Endothelial cell of umbilical vein (primary cell): ENCODE measurements at regions not wholly inside any gene's neighbourhood (a gene's known extent, or its start where the extent isn't known, plus 50 kb on each side); places are given as distances from the start of the nearest gene placed in this dataset.

ENCODE experiments used
- BruUV-seq: library from RNA; stranded (reverse); fragments of 400-500 nt; replicated peaks from 2 replicates; lab custom pipeline; 2021; lab: Mats Ljungman, UMichigan
- CTCF ChIA-PET: fragments of 300-600, 350-600 bp; sonication (Branson Sonifier 250); formaldehyde crosslinking; loops from one replicate; lab custom pipeline; 2021; ENCODE audit warnings: antibody characterized with exemption, inconsistent platforms; lab: Charles Lee
- POLR2A ChIA-PET: fragments of 300-600, 350-600 bp; sonication (Branson Sonifier 250); formaldehyde crosslinking; loops from one replicate; lab custom pipeline; 2021; ENCODE audit warnings: antibody characterized with exemption, inconsistent platforms; lab: Charles Lee
- DNase-seq: peaks from one replicate; pipeline ENCODE4 v3.0.0-alpha.2; 2011; ENCODE audit warnings: low read depth, low spot score
- FAIRE-seq: peaks from 2 replicates; lab custom pipeline; 2011; peaks lifted over from hg19 to GRCh38; lab: Jason Lieb, UNC
- H2AFZ ChIP-seq: 2 replicates; pipeline ENCODE4 v1.6.0; 2012; ENCODE audit warnings: low read depth, low read length, control low read depth, inconsistent platforms
- H3K27ac ChIP-seq: 2 replicates; pipeline ENCODE4 v1.5.1; 2011; ENCODE audit warnings: low read depth, mild to moderate bottlenecking, control low read depth, low read length, moderate library complexity; ENCODE audit not compliant: insufficient read depth
- H3K27me3 ChIP-seq, 2 experiments: 2 replicates each; pipeline versions ENCODE4 v1.6.0 to v1.6.1; 2011; ENCODE audit warnings: low read length in 2 of 2, mixed read lengths in 1 of 2; ENCODE audit not compliant: control insufficient read depth in 2 of 2, insufficient read depth in 2 of 2
- H3K36me3 ChIP-seq, 2 experiments: 2 replicates in 1 of 2; 3 replicates in 1 of 2; pipeline ENCODE4 v1.5.1; 2011; ENCODE audit warnings: low read length in 2 of 2, mild to moderate bottlenecking in 1 of 2, moderate library complexity in 1 of 2; ENCODE audit not compliant: control insufficient read depth in 2 of 2, insufficient read depth in 2 of 2; ENCODE audit errors: extremely low read depth in 1 of 2
- H3K4me1 ChIP-seq: 3 replicates; pipeline ENCODE4 v1.5.1; 2011; ENCODE audit warnings: mild to moderate bottlenecking, low read length; ENCODE audit not compliant: control insufficient read depth, insufficient read depth; ENCODE audit errors: extremely low read depth
- H3K4me2 ChIP-seq: 2 replicates; pipeline ENCODE4 v1.6.1; 2011; ENCODE audit warnings: low read length, control low read depth, mixed read lengths; ENCODE audit not compliant: insufficient read depth
- H3K4me3 ChIP-seq, 3 experiments: fragments of 200-600 bp in 1 of 3; sonication (generic), shearing (Covaris generic) in 1 of 3; replicated peaks in 1 of 3; 2 replicates each; pipeline ENCODE4 v1.5.1; 2011 to 2016; ENCODE audit warnings: control low read depth in 3 of 3, low read length in 3 of 3, mild to moderate bottlenecking in 2 of 3, inconsistent platforms in 1 of 3, low read depth in 1 of 3, moderate library complexity in 1 of 3; ENCODE audit not compliant: insufficient read depth in 1 of 3
- H3K79me2 ChIP-seq: 2 replicates; pipeline ENCODE4 v1.6.0; 2012; ENCODE audit warnings: low read length, inconsistent platforms; ENCODE audit not compliant: control insufficient read depth, insufficient read depth
- H3K9ac ChIP-seq: replicated peaks from 2 replicates; pipeline ENCODE3; 2011; ENCODE audit warnings: low read length, control low read depth; ENCODE audit not compliant: insufficient read depth; ENCODE audit errors: extremely low read depth
- H3K9me1 ChIP-seq: replicated peaks from 3 replicates; pipeline ENCODE4 v1.6.0; 2011; ENCODE audit warnings: mild to moderate bottlenecking, low read length; ENCODE audit not compliant: control insufficient read depth, insufficient read depth; ENCODE audit errors: extremely low read depth
- H3K9me3 ChIP-seq: replicated peaks from 2 replicates; pipeline ENCODE4 v1.5.1; 2012; ENCODE audit warnings: low read length, inconsistent platforms; ENCODE audit not compliant: control insufficient read depth, insufficient read depth
- H4K20me1 ChIP-seq: replicated peaks from 2 replicates; pipeline ENCODE3; 2011; ENCODE audit warnings: mild to moderate bottlenecking, low read length; ENCODE audit not compliant: control insufficient read depth, insufficient read depth; ENCODE audit errors: extremely low read depth
- FOS ChIP-seq: IDR thresholded peaks from 2 replicates; pipeline ENCODE4 v1.6.1; 2011; ENCODE audit warnings: mild to moderate bottlenecking, low read length, moderate library complexity, borderline replicate concordance; ENCODE audit not compliant: insufficient read depth
- GATA2 ChIP-seq: IDR thresholded peaks from 2 replicates; pipeline ENCODE4 v1.7.0; 2011; ENCODE audit warnings: low read depth, mild to moderate bottlenecking, moderate library complexity, mixed read lengths, low read length; ENCODE audit not compliant: insufficient read length, insufficient read depth
- POLR2A ChIP-seq: IDR thresholded peaks from 2 replicates; pipeline ENCODE4 v1.6.1; 2012; ENCODE audit warnings: low read depth, mild to moderate bottlenecking, control low read depth, low read length
- dilution Hi-C: fragments of 300-500 bp; cut with MboI; formaldehyde crosslinking; loops from one replicate; pipeline ENCODE4 v1.15.0; 2019; ENCODE audit warnings: low sequenced_read_pairs; ENCODE audit not compliant: extremely low pct_ligation_motif_present
- intact Hi-C: fragments of 100-400 bp; cut with micrococcal nuclease; formaldehyde crosslinking; loops from one replicate; pipeline ENCODE4 v1.10.0; 2022
- TF ChIP-seq, protein P1 (sequence below): IDR thresholded peaks from 2 replicates; pipeline ENCODE4 v1.6.1; 2011; ENCODE audit not compliant: insufficient read depth, insufficient read length
- TF ChIP-seq, protein P2 (sequence below), 2 donors: IDR thresholded peaks; 1 replicate in 1 of 2; 2 replicates in 1 of 2; pipeline ENCODE4 v1.5.1; 2011; ENCODE audit warnings: low read length in 2 of 2, mild to moderate bottlenecking in 2 of 2, moderate library complexity in 2 of 2, control low read depth in 1 of 2, inconsistent platforms in 1 of 2, low read depth in 1 of 2; ENCODE audit not compliant: insufficient read depth in 1 of 2; ENCODE audit errors: extremely low read depth in 1 of 2

DNA sequence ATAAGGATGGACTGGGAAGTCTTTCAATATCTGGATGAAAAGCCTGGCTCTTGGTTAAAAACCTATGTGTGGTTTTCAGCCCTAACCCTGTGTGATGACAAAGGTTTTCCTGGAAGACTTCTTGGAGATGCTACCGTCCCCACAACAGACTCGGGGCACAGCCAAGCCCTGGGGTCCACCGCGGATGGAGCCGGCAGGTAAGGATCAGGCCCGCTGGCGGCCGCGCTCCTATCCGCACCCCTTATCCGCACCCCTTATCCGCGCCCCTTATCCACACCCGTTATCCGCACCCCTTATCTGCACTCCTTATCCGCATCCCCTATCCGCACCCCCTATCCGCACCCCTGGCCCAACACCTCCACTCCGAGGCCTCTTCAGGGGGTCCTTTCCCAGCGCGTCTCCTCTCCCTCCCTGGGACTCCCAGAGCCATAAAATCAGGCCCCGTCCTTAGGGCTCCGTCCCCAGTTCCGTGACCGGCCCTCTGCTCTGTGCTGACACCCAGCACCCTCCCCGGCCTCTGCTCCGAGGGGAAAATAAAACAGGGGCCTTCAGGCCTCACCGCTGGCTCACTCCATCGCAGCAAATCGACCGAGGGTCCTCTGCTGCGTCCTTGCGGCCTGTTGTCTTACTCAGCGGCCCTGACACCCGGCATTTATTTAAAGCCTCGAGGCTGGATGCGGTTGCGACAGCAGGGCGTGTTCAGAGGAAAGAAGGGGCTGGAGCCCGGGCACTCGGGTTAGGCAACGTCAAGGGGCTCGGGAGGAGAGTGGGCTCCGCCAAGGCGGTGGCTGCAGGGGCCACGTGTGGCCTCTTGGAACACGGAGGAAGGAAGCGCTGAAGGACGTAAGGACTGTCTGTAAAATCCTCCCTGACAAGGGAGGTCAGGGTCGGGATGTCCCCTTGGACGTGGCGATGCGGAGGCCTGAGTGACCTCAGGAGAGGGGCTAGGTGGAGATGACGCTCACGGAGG is 215.1 kb upstream of the ADARB2 start:
- CTCF ChIA-PET, result no interaction called here
- H3K4me2 ChIP-seq, result no peak overlapping the region
- no peaks in the 10 kb centered on the region for H3K36me3 ChIP-seq
- no peak for TF ChIP-seq POLR2A
- TF ChIP-seq FOS, result no peak
- TF ChIP-seq GATA2, result no peak
- TF ChIP-seq, protein P1, sequence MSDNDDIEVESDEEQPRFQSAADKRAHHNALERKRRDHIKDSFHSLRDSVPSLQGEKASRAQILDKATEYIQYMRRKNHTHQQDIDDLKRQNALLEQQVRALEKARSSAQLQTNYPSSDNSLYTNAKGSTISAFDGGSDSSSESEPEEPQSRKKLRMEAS, result no peak
- TF ChIP-seq, protein P2, sequence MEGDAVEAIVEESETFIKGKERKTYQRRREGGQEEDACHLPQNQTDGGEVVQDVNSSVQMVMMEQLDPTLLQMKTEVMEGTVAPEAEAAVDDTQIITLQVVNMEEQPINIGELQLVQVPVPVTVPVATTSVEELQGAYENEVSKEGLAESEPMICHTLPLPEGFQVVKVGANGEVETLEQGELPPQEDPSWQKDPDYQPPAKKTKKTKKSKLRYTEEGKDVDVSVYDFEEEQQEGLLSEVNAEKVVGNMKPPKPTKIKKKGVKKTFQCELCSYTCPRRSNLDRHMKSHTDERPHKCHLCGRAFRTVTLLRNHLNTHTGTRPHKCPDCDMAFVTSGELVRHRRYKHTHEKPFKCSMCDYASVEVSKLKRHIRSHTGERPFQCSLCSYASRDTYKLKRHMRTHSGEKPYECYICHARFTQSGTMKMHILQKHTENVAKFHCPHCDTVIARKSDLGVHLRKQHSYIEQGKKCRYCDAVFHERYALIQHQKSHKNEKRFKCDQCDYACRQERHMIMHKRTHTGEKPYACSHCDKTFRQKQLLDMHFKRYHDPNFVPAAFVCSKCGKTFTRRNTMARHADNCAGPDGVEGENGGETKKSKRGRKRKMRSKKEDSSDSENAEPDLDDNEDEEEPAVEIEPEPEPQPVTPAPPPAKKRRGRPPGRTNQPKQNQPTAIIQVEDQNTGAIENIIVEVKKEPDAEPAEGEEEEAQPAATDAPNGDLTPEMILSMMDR (IDR thresholded peaks at IDR 0.05; ENCODE audit: extremely low read depth in 1 of 2, insufficient read depth in 1 of 2, low read depth in 1 of 2, low read length in 2 of 2), result no peak
- H3K27me3 ChIP-seq, result no peaks in the 10 kb centered on the region
- H3K4me1 ChIP-seq, result no peaks in the 10 kb centered on the region
- no peaks in the 10 kb centered on the region for H3K9me1 ChIP-seq
- dilution Hi-C loops (no loop called here), intact Hi-C loops (no loop called here)
- H3K79me2 ChIP-seq, result no peaks in the 10 kb centered on the region
- H3K27ac ChIP-seq, result no peak overlapping the region
- H3K9me3 ChIP-seq, result peaks cover 3% of the 10 kb centered on the region
- H2AFZ ChIP-seq, result no peak overlapping the region
- POLR2A ChIA-PET, result no interaction called here
- no peaks in the 10 kb centered on the region for H4K20me1 ChIP-seq
- H3K9ac ChIP-seq, result no peak overlapping the region
- no TSS peak for BruUV-seq
- H3K4me3 ChIP-seq, result no peak overlapping the region
- DNase-seq (no peak), FAIRE-seq (no peak)
